HEK293 (cell line): ENCODE measurements at regions not wholly inside any gene's neighbourhood (a gene's known extent, or its start where the extent isn't known, plus 50 kb on each side); places are given as distances from the start of the nearest gene placed in this dataset.

ENCODE experiments used
- CTCF ChIA-PET: fragments of 350-600 bp; formaldehyde crosslinking; extraction: SDS; loops from one replicate; lab custom pipeline; 2021; ENCODE audit warnings: antibody characterized with exemption; lab: Yijun Ruan, JAX
- POLR2A ChIA-PET: fragments of 300-600 bp; formaldehyde crosslinking; extraction: SDS; loops from one replicate; lab custom pipeline; 2020; ENCODE audit warnings: antibody characterized with exemption, inconsistent platforms; lab: Yijun Ruan, JAX
- H3K27ac ChIP-seq: fragments of 200-500 bp; sonication (Bioruptor generic); 2 replicates; pipeline ENCODE4 v1.5.1; 2014; ENCODE audit warnings: low read depth, low read length, control low read depth, inconsistent platforms; ENCODE audit errors: extremely low read depth
- H3K36me3 ChIP-seq, 2 experiments: fragments of 200-500 bp in 1 of 2; sonication (Bioruptor generic) in 1 of 2; 1 replicate in 1 of 2; 2 replicates in 1 of 2; pipeline ENCODE4 v1.5.1; 2014 to 2017; ENCODE audit warnings: inconsistent platforms in 2 of 2, low read length in 2 of 2; ENCODE audit not compliant: control insufficient read depth in 2 of 2, insufficient read depth in 1 of 2
- H3K4me1 ChIP-seq: fragments of 200-500 bp; sonication (Bioruptor generic); 2 replicates; pipeline ENCODE4 v1.5.1; 2014; ENCODE audit warnings: mild to moderate bottlenecking, low read length, inconsistent platforms; ENCODE audit not compliant: control insufficient read depth, insufficient read depth
- H3K4me3 ChIP-seq: 2 replicates; pipeline ENCODE4 v1.5.1; 2011; ENCODE audit warnings: low read depth, mild to moderate bottlenecking, control low read depth, low read length, moderate library complexity
- H3K9me3 ChIP-seq: fragments of 200-500 bp; sonication (Bioruptor generic); 2 replicates; pipeline ENCODE4 v1.5.1; 2014; ENCODE audit warnings: low read depth, low read length, inconsistent platforms; ENCODE audit not compliant: control insufficient read depth, insufficient read depth
- GLI2 ChIP-seq: fragments of 450-650 bp; formaldehyde crosslinking; IDR thresholded peaks from 2 replicates; pipeline ENCODE4; 2017; ENCODE audit warnings: missing biosample characterization, missing genetic modification characterization, low read depth, borderline replicate concordance
- KLF17 ChIP-seq: fragments of 450-650 bp; formaldehyde crosslinking; IDR thresholded peaks from 2 replicates; pipeline ENCODE4 v1.5.1; 2016; ENCODE audit warnings: missing biosample characterization, missing genetic modification characterization
- REPIN1 ChIP-seq: fragments of 450-650 bp; formaldehyde crosslinking; IDR thresholded peaks from 2 replicates; pipeline ENCODE4 v1.5.1; 2017; ENCODE audit warnings: missing biosample characterization, missing genetic modification characterization, low read depth
- SP3 ChIP-seq: fragments of 450-650 bp; formaldehyde crosslinking; IDR thresholded peaks from 2 replicates; pipeline ENCODE4 v1.5.1; 2016; ENCODE audit warnings: missing biosample characterization, missing genetic modification characterization
- SP7 ChIP-seq: fragments of 450-650 bp; formaldehyde crosslinking; IDR thresholded peaks from 2 replicates; pipeline ENCODE4 v1.5.1; 2016; ENCODE audit warnings: missing biosample characterization, missing genetic modification characterization
- YY2 ChIP-seq: fragments of 450-650 bp; formaldehyde crosslinking; IDR thresholded peaks from 2 replicates; pipeline ENCODE4 v1.5.1; 2016; ENCODE audit warnings: missing biosample characterization, missing genetic modification characterization
- ZBTB10 ChIP-seq: fragments of 450-650 bp; formaldehyde crosslinking; IDR thresholded peaks from 2 replicates; pipeline ENCODE4 v1.5.1; 2016; ENCODE audit warnings: missing biosample characterization, missing genetic modification characterization
- ZBTB48 ChIP-seq: fragments of 450-650 bp; formaldehyde crosslinking; IDR thresholded peaks from 2 replicates; pipeline ENCODE4 v1.5.1; 2016; ENCODE audit warnings: missing biosample characterization, missing genetic modification characterization
- ZNF138 ChIP-seq: fragments of 450-650 bp; formaldehyde crosslinking; IDR thresholded peaks from 2 replicates; pipeline ENCODE4 v1.5.1; 2016; ENCODE audit warnings: missing biosample characterization, missing genetic modification characterization, borderline replicate concordance
- ZNF280C ChIP-seq: fragments of 450-650 bp; formaldehyde crosslinking; IDR thresholded peaks from 2 replicates; pipeline ENCODE4 v1.5.1; 2016; ENCODE audit warnings: missing biosample characterization, missing genetic modification characterization
- ZNF37A ChIP-seq: fragments of 450-650 bp; IDR thresholded peaks from 2 replicates; pipeline ENCODE4 v1.5.1; 2018; ENCODE audit warnings: missing biosample characterization, missing genetic modification characterization
- ZNF433 ChIP-seq: fragments of 450-650 bp; formaldehyde crosslinking; IDR thresholded peaks from 2 replicates; pipeline ENCODE4 v1.5.1; 2016; ENCODE audit warnings: missing biosample characterization, missing genetic modification characterization, low read depth
- ZNF488 ChIP-seq: fragments of 450-650 bp; formaldehyde crosslinking; IDR thresholded peaks from 2 replicates; pipeline ENCODE4 v1.5.1; 2016; ENCODE audit warnings: missing biosample characterization, missing genetic modification characterization
- ZNF621 ChIP-seq: fragments of 450-650 bp; formaldehyde crosslinking; IDR thresholded peaks from 2 replicates; pipeline ENCODE4 v1.5.1; 2017; ENCODE audit warnings: missing biosample characterization, missing genetic modification characterization
- ZNF629 ChIP-seq: fragments of 450-650 bp; formaldehyde crosslinking; IDR thresholded peaks from 2 replicates; pipeline ENCODE4 v1.5.1; 2017; ENCODE audit warnings: missing biosample characterization, missing genetic modification characterization
- ZNF639 ChIP-seq: fragments of 450-650 bp; formaldehyde crosslinking; IDR thresholded peaks from 2 replicates; pipeline ENCODE4 v1.5.1; 2016; ENCODE audit warnings: missing biosample characterization, missing genetic modification characterization
- ZNF670 ChIP-seq: fragments of 450-650 bp; formaldehyde crosslinking; IDR thresholded peaks from 2 replicates; pipeline ENCODE4 v1.5.1; 2016; ENCODE audit warnings: missing biosample characterization, missing genetic modification characterization, low read depth
- ZNF701 ChIP-seq: fragments of 450-650 bp; formaldehyde crosslinking; IDR thresholded peaks from 2 replicates; pipeline ENCODE4 v1.5.1; 2016; ENCODE audit warnings: missing biosample characterization, missing genetic modification characterization
- ZNF76 ChIP-seq: fragments of 450-650 bp; formaldehyde crosslinking; IDR thresholded peaks from 2 replicates; pipeline ENCODE4; 2016; ENCODE audit warnings: low read depth, missing biosample characterization, missing genetic modification characterization, borderline replicate concordance
- ZSCAN23 ChIP-seq: fragments of 450-650 bp; formaldehyde crosslinking; IDR thresholded peaks from 2 replicates; pipeline ENCODE4 v1.5.1; 2016; ENCODE audit warnings: missing biosample characterization, missing genetic modification characterization
- ZSCAN4 ChIP-seq: fragments of 450-650 bp; formaldehyde crosslinking; IDR thresholded peaks from 2 replicates; pipeline ENCODE4 v1.5.1; 2017; ENCODE audit warnings: missing biosample characterization, missing genetic modification characterization

- ChIA-PET CTCF (interaction anchor here (0.7 to 1.1 kb wide), 3 partner anchors 11 to 331 kb away, joined by 3 read pairs; no protein-coding TSS in a partner anchor), POLR2A (no interaction called here)
- no peaks in the 10 kb centered on the region for H3K36me3 ChIP-seq
- no peaks in the 10 kb centered on the region for H3K4me1 ChIP-seq
- H3K27ac ChIP-seq, result no peak overlapping the region
- no peak for TF ChIP-seq ZNF621 (tag by site-specific recombination)
- H3K9me3 ChIP-seq, result no peaks in the 10 kb centered on the region
- no peak overlapping the region for H3K4me3 ChIP-seq
These were observed 70.5 kb upstream of the QRFPR start for GRCh38 chr4:121451310-121451709.

- CTCF ChIA-PET, result interaction anchor here (0.5 to 2.2 kb wide), 2 partner anchors 13 to 205 kb away, joined by 3 to 9 read pairs; no protein-coding TSS in a partner anchor
- no peak for TF ChIP-seq ZNF629 (tag by site-specific recombination)
- no peak for TF ChIP-seq ZNF37A
- TF ChIP-seq ZNF280C (tag by site-specific recombination), result no peak
- no peak for TF ChIP-seq ZNF670 (tag by site-specific recombination)
- no peak for TF ChIP-seq ZSCAN4 (tag by site-specific recombination)
- no peak for TF ChIP-seq ZNF433
- no peak for TF ChIP-seq GLI2
- TF ChIP-seq REPIN1 (tag by site-specific recombination), result no peak
- TF ChIP-seq ZNF488 (tag by site-specific recombination), result no peak
- no peak for TF ChIP-seq ZBTB48
- no peak for TF ChIP-seq ZSCAN23
- no peak for TF ChIP-seq ZNF138 (tag by site-specific recombination)
- no peak for TF ChIP-seq KLF17 (tag by site-specific recombination)
- TF ChIP-seq ZNF639 (tag by site-specific recombination), result no peak
- TF ChIP-seq SP3 (tag by site-specific recombination), result no peak
- no peak for TF ChIP-seq YY2 (tag by site-specific recombination)
- TF ChIP-seq ZNF701 (tag by site-specific recombination), result no peak
- no peak for TF ChIP-seq SP7 (tag by site-specific recombination)
- TF ChIP-seq ZBTB10 (tag by site-specific recombination), result no peak
- TF ChIP-seq ZNF76 (tag by site-specific recombination), result no peak
- no peak overlapping the region for H3K27ac ChIP-seq
- no peaks in the 10 kb centered on the region for H3K4me1 ChIP-seq
- H3K9me3 ChIP-seq, result no peaks in the 10 kb centered on the region
- POLR2A ChIA-PET, result interaction anchor here (0.6 kb wide), 1 partner anchor 250 kb away, joined by 3 read pairs; no protein-coding TSS in a partner anchor
- H3K4me3 ChIP-seq, result no peak overlapping the region
- no peaks in the 10 kb centered on the region for H3K36me3 ChIP-seq
These were observed 68.6 kb upstream of the QRFPR start for GRCh38 chr4:121449416-121449815.
